GM12891 (cell line): ENCODE measurements at regions not wholly inside any gene's neighbourhood (a gene's known extent, or its start where the extent isn't known, plus 50 kb on each side); places are given as distances from the start of the nearest gene placed in this dataset.
"Not testable (repeated sequence)": the region's sequence is repeated elsewhere in the genome, so short reads cannot be mapped to it uniquely, and the experiment has no call there.

ENCODE experiments used
- DNase-seq: peaks from one replicate; pipeline ENCODE4 v3.0.0; 2011; ENCODE audit warnings: low spot score; ENCODE audit not compliant: insufficient read length
- FAIRE-seq: peaks from 2 replicates; lab custom pipeline; 2011; peaks lifted over from hg19 to GRCh38; lab: Jason Lieb, UNC
- PAX5 ChIP-seq: IDR thresholded peaks from 2 replicates; pipeline ENCODE4 v1.6.1; 2011; ENCODE audit warnings: low read length, moderate library complexity, mild to moderate bottlenecking; ENCODE audit not compliant: insufficient read depth, severe bottlenecking
- POLR2A ChIP-seq: IDR thresholded peaks from 2 replicates; pipeline ENCODE4 v1.6.1; 2011; ENCODE audit warnings: low read depth, low read length, control low read depth
- POLR2AphosphoS5 ChIP-seq: IDR thresholded peaks from 2 replicates; pipeline ENCODE4 v1.6.1; 2011; ENCODE audit warnings: low read depth, low read length, control low read depth
- POU2F2 ChIP-seq: IDR thresholded peaks from 2 replicates; pipeline ENCODE4 v1.6.1; 2011; ENCODE audit warnings: low read depth, mild to moderate bottlenecking, control low read depth, low read length, moderate library complexity
- SPI1 ChIP-seq: IDR thresholded peaks from 2 replicates; pipeline ENCODE4 v1.6.1; 2011; ENCODE audit warnings: low read depth, low read length, control low read depth
- TAF1 ChIP-seq: IDR thresholded peaks from 2 replicates; pipeline ENCODE4 v1.6.1; 2011; ENCODE audit warnings: low read depth, low read length, control low read depth

DNA sequence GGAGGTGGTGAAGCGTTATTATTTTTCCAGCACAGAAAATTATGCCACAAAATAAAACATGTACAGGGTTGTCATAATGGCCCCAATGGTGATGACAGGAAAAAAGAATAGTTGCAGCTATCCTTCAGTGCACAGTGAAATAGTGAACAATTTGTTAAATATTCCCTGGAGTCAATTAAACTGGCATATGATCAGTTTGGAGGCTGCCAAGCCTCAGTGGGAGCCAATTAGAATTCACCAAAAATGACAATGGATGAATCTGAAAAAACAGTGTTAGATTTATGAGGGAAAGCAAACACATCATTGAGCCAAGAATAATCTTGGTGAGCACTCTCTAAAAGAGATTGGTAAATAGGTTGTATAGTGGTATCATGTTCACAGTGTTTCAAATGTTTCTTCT, 146.3 kb downstream of the OTUD1 start:
- DNase-seq, result no peak
- FAIRE-seq, result no peak
- TF ChIP-seq POU2F2 (no peak), POLR2A (no peak), POLR2AphosphoS5 (no peak), SPI1 (no peak), PAX5 (no peak), TAF1 (no peak)

DNA sequence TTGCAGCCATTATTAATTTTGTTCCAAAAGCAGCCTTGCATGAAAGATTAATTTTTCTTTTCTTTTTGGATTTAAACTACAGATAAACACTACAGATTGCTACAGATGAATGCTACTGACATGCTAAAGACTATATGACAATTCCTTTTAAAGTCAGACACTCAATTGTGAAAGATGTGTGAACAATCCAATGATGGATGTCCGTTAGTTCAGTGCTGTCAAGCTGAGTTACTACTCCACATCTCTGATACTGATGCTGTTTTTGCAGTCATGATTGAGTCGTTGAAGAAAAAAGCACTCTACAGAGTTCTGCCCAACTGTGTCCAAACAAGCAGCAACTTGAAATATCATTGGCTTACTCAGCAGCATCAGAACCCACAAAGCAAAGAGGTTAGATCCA, 146.8 kb downstream of the OTUD1 start:
- no peak for DNase-seq
- FAIRE-seq, result no peak
- TF ChIP-seq SPI1 (no peak), PAX5 (no peak), POLR2AphosphoS5 (no peak), TAF1 (no peak), POU2F2 (no peak), POLR2A (no peak)

- FAIRE-seq, DNase-seq: not testable (repeated sequence)
Observed at GRCh38 chr10:23595278-23595677, 156.4 kb downstream of the OTUD1 start.

- TF ChIP-seq PAX5, result no peak
- TF ChIP-seq POU2F2, result no peak
- no peak for TF ChIP-seq POLR2A
- TF ChIP-seq SPI1, result no peak
- TF ChIP-seq POLR2AphosphoS5, result no peak
- no peak for TF ChIP-seq TAF1
- FAIRE-seq, result no peak
Observed at GRCh38 chr10:23604613-23605012, 165.7 kb downstream of the OTUD1 start.

DNA sequence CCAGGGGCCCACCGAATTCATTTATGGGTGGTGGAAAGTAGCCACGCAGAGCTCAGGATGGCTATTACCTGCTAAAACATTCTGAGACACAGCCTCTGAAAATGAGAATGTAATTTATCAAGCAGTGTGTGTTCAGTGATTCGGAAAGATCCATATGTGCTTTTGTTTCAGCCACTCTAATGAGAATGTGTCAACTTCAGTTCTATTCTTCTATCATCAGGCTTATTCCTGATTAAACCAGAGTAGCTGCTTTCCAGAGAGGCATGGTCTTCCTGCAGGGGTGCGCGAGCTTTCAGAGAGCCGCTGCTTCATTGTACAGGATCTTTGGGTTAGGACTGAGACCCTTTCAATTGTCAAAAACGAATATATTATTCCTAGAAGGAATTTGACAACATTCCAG, 167.6 kb downstream of the OTUD1 start:
- TF ChIP-seq SPI1, result no peak
- TF ChIP-seq TAF1, result no peak
- no peak for TF ChIP-seq POU2F2
- no peak for TF ChIP-seq PAX5
- TF ChIP-seq POLR2AphosphoS5, result no peak
- no peak for TF ChIP-seq POLR2A
- DNase-seq (no peak), FAIRE-seq (no peak)

More at GRCh38 chr10:23604613-23605012, 165.7 kb downstream of the OTUD1 start:
- DNase-seq, result no peak

DNA sequence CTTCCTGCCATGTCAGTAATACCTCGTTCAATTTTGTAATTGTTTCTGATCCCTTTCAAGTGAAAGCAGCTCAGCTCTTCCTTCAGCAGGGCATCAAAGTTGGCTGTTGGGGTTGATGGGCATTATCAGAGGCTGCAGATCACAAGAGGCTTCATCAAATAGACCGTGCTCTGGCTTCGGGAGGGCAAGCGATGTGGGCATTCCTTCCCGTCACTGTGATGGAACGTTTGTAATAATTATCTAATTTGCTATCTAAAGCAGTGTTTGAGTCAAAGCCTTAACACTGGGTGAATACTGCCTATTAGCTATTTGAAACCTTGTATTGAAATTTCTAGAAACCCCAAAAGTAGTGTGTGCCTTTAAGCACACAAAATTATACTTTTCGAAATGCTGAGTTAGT, 170.1 kb downstream of the OTUD1 start:
- FAIRE-seq, result no peak
- no peak for DNase-seq
- TF ChIP-seq SPI1 (no peak), PAX5 (no peak), POU2F2 (no peak), POLR2A (no peak), TAF1 (no peak), POLR2AphosphoS5 (no peak)

GRCh38 chr10:23610626-23611307, 171.9 kb downstream of the OTUD1 start:
- no peak for FAIRE-seq
- no peak for DNase-seq
- TF ChIP-seq SPI1 (no peak), POLR2A (no peak), POU2F2 (no peak), POLR2AphosphoS5 (no peak), PAX5 (no peak), TAF1 (no peak)

DNA sequence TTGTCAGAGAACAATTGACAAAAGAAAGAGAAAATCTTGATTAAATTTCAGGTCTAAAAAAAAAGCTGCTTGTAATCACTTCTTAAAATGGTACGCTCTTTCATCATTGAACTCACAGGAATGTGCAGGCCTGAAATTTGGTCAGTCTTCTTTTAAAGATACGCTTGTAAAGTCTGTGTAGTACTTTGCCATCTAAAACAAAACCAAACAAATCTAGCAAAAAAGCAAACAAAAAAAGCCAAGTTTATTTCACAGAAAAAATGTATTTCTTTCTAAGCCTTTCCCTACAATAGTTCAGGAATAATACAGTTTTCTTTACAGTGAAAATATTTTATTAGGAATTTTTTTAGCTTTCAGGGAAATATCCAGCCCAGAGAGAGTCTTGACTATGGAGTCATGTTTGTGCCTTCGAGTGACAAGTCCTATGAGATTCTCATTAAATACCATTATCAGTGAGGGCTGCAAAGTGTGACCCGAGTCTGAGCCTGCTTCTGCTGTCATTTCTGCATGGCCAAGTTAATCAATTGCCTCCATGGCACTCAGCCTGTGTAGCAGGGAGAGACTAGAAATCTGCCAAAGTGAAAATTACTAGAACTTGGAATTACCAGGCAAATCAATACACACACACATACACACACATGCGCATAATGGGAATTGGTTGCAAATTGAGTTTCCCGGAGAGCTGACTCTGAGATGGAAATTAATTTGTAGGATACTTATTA, 172.6 kb downstream of the OTUD1 start:
- FAIRE-seq (no peak), DNase-seq (no peak)
- TF ChIP-seq POLR2AphosphoS5 (no peak), TAF1 (no peak), SPI1 (no peak), POU2F2 (no peak), POLR2A (no peak), PAX5 (no peak)

DNA sequence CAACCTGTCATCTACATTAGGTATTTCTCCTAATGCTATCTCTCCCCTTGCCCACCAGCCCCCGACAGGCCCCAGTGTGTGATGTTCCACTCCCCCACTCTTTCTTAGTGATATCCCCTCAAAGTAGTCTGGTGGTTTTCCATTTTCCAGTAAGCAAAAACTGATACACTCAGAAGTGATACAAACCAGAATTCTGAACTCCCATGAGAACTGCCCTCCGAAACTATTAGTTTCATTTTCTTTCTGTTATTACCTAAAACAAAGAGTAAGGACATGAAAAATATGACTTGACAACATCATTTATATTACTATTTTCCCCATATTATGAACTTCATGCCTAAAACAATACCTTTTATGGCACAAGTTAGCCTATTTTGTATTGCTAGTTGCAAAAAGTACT, 175.0 kb downstream of the OTUD1 start:
- no peak for TF ChIP-seq PAX5
- no peak for TF ChIP-seq POU2F2
- TF ChIP-seq POLR2AphosphoS5, result no peak
- no peak for TF ChIP-seq SPI1
- no peak for TF ChIP-seq TAF1
- TF ChIP-seq POLR2A, result no peak
- FAIRE-seq (no peak), DNase-seq (no peak)

GRCh38 chr10:23614483-23614882, 175.6 kb downstream of the OTUD1 start:
- no peak for TF ChIP-seq POLR2A
- FAIRE-seq (no peak), DNase-seq (no peak)
